ENCODE measurements at regions not wholly inside any gene's neighbourhood (a gene's known extent, or its start where the extent isn't known, plus 50 kb on each side); places are given as distances from the start of the nearest gene placed in this dataset.
"Not testable (repeated sequence)": the region's sequence is repeated elsewhere in the genome, so short reads cannot be mapped to it uniquely, and the experiment has no call there.

GRCh38 chr5:67752357-67752708 lies 463.2 kb upstream of the PIK3R1 start:
- DNase-seq (ENCODE audit: low spot score) = no peak

- DNase-seq (ENCODE audit: low spot score) = no peak
These were observed 467.3 kb upstream of the PIK3R1 start for GRCh38 chr5:67748165-67748690.

DNA sequence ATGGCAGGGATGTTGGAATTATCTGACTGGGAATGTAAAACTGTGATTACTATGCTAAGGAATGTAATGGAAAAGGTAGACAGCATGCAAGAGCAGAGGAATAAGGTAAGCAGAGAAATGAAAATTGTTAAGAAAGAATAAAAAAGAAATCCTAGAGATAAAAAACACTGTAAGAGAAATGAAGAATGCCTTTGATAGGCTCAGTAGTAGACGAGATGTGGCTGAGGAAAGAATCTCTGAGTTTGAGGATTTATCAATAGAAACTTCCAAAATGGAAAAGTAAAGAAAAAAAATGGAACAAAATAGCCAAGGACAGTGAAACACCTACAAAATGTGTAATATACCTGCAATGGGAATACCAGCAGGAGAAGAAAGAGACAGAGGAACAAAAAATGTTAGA lies 468.5 kb upstream of the PIK3R1 start:
- DNase-seq (ENCODE audit: low spot score) = no peak

GRCh38 chr5:67746608-67747007 lies 468.9 kb upstream of the PIK3R1 start:
- DNase-seq (ENCODE audit: low spot score) = not testable (repeated sequence)

- DNase-seq (ENCODE audit: low spot score) = no peak
These were observed 469.5 kb upstream of the PIK3R1 start for GRCh38 chr5:67746103-67746502.

DNA sequence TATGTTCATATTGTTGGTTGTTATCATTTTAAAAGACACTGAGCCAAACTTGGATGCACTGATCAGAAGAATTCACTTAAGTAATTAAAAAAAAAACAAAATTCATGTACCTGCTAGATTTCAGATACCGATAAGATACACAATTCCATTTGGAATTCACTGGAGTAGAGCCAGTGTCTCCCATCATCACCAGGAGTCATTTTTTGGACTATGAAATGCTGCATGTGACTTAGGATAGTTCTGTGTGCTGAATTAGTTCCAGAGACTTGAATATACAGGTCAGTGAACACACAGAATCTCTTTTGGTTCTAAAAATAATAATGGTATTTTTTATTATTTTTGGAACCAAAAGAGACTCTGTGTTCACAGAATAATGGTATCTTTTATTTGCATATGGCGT lies 482.6 kb upstream of the PIK3R1 start:
- DNase-seq (ENCODE audit: low spot score) = no peak

DNA sequence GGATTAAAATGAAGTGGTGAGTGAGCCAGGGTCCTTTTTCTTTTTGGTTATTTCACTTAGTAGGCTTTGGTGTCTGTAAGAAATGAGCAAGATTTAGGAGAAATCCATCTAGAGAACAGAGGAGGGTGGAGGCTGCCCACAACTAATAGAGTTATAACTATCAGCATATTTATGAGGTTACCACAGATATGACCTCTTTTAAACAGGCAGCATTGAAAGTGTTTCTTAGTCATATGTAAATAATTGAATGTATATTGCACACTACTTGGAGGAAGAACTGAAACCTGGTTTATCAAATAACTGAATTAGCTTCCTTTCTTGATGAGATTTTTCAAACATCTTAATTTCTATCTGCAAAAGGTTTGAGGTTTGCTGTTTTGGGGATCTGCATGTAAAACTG lies 483.1 kb upstream of the PIK3R1 start:
- DNase-seq (ENCODE audit: low spot score) = no peak

- peak; percentile 6 for DNase-seq (ENCODE audit: low spot score)
These were observed 483.7 kb upstream of the PIK3R1 start for GRCh38 chr5:67731886-67732285.

- no peak for DNase-seq (ENCODE audit: low spot score)
These were observed 484.6 kb upstream of the PIK3R1 start for GRCh38 chr5:67730917-67731474.

DNA sequence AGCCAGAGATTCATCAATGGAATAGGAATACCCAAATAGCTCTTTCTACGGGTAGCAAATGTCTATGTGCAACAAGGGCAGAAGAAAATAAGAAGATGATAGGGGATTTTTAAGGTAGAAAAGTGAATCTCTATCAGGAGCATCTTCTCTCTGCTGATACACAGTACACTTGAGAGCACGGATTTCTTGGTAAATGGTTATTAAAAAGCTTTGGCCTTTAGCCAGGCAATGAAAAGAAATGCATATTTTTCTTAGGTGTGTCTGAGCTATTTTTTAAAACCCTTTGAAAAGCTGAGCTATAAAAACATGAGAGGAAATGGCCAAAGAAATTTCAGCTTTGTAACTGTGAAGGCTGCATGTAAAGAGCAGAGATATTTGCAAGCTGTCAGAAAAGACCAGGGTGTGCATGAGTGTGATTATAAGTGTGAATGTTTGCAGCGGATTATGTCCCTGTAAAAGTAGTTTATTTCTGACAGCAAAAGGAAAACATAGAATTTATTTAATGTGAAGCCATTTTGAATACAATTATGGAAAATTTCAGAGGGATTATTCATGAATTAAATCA lies 487.1 kb upstream of the PIK3R1 start:
- no peak for DNase-seq (ENCODE audit: low spot score)

- DNase-seq (ENCODE audit: low spot score) = no peak
These were observed 490.0 kb upstream of the PIK3R1 start for GRCh38 chr5:67725604-67726003.

DNA sequence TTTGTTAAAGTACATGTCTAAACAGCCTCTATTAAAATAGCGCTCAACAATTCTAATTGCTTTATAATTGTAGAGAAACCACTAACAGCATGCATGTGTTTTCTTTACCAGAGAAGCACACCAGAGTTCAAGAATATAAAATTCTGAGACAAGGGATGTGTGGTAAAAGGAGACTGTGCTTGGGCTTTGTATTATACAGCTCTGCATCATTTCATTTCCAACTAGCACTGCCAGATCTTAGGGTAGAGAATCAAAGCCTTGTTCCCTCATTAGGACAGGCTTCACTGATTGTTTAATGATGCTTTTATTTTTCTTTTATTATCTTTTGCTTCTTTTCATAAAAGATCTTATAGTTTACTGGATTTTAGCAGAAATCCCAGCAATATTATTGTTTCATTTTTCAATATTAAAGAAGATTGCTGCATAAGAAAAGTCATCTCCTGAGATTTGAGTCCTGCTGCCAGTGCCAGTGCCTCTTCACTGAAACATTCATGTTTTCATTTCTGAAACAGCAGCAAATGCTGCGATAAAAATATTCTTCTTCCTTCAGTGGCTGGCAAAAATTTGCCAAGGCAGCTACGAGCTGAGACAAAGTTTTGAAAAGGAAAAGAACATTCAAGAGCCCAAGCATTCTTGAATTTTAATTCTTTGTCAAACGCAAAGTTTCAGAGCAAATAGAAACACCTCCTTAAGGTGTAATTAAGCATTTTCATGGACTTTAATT lies 491.0 kb upstream of the PIK3R1 start:
- no peak for DNase-seq (ENCODE audit: low spot score)

GRCh38 chr5:67723873-67724272 lies 491.7 kb upstream of the PIK3R1 start:
- no peak for DNase-seq (ENCODE audit: low spot score)

- DNase-seq (ENCODE audit: low spot score) = not testable (repeated sequence)
These were observed 493.0 kb upstream of the PIK3R1 start for GRCh38 chr5:67722582-67722981.

- DNase-seq (ENCODE audit: low spot score) = no peak
These were observed 495.3 kb upstream of the PIK3R1 start for GRCh38 chr5:67720162-67720772.

- DNase-seq (ENCODE audit: low spot score) = no peak
These were observed 505.4 kb upstream of the CD180 start for GRCh38 chr5:67702008-67702407.

- DNase-seq (ENCODE audit: low spot score) = no peak
These were observed 503.0 kb upstream of the CD180 start for GRCh38 chr5:67699560-67699959.

- no peak for DNase-seq (ENCODE audit: low spot score)
These were observed 499.8 kb upstream of the CD180 start for GRCh38 chr5:67696446-67696845.

DNA sequence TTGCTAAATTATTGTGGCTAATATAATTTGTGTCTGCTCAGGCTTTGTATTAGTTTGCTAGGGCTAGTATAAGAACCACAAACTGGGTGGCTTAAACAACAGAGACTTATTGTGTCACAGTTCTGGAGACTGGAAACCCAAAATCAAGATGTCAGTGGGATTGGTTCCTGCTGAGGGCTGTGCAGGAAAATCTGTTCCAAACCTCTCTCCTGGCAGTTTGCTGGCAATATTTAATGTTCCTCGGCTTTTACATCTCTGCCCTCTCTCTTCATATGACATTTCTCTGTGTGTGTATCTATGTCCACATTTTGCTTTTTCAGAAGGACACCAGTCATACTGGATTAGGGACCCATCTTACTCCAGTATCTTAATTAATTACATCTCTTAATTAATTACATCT lies 498.8 kb upstream of the CD180 start:
- DNase-seq (ENCODE audit: low spot score) = no peak

DNA sequence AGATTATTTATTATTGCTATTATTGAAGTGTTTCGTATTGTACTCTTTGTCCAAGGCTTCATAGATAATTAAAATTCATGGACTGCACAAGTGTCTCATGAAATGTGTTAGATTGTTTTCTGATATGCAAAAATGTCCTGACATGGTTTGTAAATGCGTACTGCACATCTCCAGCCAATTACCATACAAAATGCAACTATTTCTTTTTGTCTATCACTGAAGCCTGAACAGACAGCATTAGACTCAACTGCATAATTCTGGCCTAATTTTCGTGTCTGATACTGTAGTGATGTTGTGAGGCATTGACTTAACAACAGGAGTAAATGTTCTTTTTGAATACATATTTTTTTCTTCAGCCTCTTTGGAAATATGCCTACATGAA lies 498.2 kb upstream of the CD180 start:
- DNase-seq (ENCODE audit: low spot score) = no peak

DNA sequence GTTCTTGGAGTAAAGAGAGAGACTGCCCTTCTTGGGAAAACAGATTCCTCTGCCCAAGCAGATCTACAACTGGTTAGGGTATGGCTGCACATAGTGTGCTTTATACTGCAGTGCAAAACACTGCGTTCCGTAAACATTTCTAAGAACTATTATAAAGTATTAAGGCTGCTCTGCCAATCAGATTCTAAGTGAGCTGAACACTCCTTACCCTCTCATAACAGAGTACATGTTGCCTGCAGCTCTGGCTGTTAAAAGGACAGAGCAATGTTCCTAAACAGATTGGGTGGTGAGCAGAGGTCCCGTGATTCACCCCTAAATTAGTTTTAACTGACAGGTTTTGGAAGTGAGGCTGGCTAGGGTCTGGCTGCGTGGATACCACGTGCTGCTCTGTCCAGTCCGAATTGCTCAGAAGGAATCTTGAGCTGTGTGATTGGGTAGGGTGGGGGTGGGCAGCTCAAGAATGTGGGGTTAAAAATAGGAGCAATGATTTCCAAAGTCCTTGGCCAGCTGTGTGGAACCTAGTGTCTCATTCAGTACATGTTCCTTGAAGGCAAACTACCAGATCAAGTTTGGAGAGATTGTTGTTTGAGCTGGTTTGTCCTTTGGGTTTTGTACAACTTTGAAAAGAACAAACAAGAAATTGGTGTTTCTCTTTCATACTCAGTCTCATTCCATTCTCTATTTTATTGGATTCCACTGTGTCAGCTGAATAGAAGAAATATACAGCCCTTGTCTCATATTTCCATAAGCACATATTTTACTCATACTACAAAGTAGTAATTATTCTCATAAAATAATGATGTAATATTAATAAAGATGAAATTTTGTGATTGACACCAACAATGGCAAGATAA lies 497.6 kb upstream of the CD180 start:
- no peak for DNase-seq (ENCODE audit: low spot score)

GRCh38 chr5:67686746-67687145 lies 490.1 kb upstream of the CD180 start:
- DNase-seq (ENCODE audit: low spot score) = no peak
